Skeletal muscle tissue (tissue), 3 donors: ENCODE measurements at regions not wholly inside any gene's neighbourhood (a gene's known extent, or its start where the extent isn't known, plus 50 kb on each side); places are given as distances from the start of the nearest gene placed in this dataset.
A peak's percentile ranks its signal among the peaks of the same experiment; 100 is the strongest.

ENCODE experiments used
- H3K27ac ChIP-seq: one replicate; pipeline ENCODE4 v1.7.0; 2013; ENCODE audit warnings: mild to moderate bottlenecking, low read depth, low read length, inconsistent platforms
- H3K27me3 ChIP-seq, 3 donors: one replicate each; pipeline ENCODE4 v1.7.0; 2013; ENCODE audit warnings: low read length in 3 of 3; ENCODE audit not compliant: control insufficient read depth in 3 of 3, insufficient read depth in 3 of 3
- H3K36me3 ChIP-seq, 3 donors: one replicate each; pipeline ENCODE4 v1.7.0; 2013; ENCODE audit warnings: low read length in 3 of 3; ENCODE audit not compliant: control insufficient read depth in 3 of 3, insufficient read depth in 3 of 3
- H3K4me1 ChIP-seq, 3 donors: one replicate each; pipeline ENCODE4 v1.7.0; 2013; ENCODE audit warnings: low read length in 3 of 3, mild to moderate bottlenecking in 3 of 3; ENCODE audit not compliant: control insufficient read depth in 3 of 3, insufficient read depth in 3 of 3
- H3K4me3 ChIP-seq, 3 donors: one replicate each; pipeline ENCODE4 v1.7.0; 2013; ENCODE audit warnings: low read length in 3 of 3
- H3K9ac ChIP-seq, 3 donors: one replicate each; pipeline ENCODE4 v1.7.0; 2013; ENCODE audit warnings: low read length in 3 of 3, mild to moderate bottlenecking in 3 of 3, moderate library complexity in 2 of 3, low read depth in 1 of 3
- H3K9me3 ChIP-seq, 3 donors: one replicate each; pipeline ENCODE4 v1.7.0; 2013; ENCODE audit warnings: low read length in 3 of 3; ENCODE audit not compliant: control insufficient read depth in 3 of 3
- donor health status: Osteomylitis.

DNA sequence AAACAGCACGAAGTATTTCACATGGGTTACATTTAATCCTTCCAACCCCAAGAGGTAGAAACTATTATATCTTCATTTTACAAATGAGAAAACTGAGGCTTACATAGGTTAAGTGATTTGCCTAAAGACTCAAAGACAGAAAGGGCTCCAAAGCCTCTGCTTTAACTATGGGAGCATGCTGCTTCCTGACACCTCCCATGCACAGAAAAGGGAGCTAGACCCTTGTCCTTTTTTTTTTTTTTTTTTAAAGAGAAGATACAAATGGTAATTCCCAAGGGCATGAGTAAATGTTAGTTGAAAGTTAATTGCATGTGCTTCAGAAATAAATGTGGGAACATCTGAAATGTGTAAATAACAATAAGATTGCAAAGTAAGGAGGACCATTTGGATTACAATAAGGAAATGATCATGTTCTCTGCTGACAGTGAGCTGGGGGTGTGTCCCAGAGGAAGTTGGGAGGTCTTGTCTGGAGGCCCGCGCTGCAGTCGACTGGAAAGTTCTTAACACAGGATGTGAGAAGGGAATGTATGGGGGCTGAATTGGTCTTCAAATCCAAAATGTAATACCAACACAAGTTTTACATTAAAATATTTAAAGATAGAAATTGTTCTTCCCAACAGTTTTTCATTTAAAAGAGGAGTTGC lies 500.3 kb downstream of the KLF12 start:
- Histone ChIP-seq H3K9me3 (no peaks in the 10 kb centered on the region), H3K4me3 (no peak overlapping the region), H3K36me3 (no peaks in the 10 kb centered on the region), H3K27me3 (no peaks in the 10 kb centered on the region), H3K27ac (no peak overlapping the region), H3K4me1 (peaks cover 6 to 15% (median 10%) of the 10 kb centered on the region in 3 donors), H3K9ac (no peak overlapping the region)

DNA sequence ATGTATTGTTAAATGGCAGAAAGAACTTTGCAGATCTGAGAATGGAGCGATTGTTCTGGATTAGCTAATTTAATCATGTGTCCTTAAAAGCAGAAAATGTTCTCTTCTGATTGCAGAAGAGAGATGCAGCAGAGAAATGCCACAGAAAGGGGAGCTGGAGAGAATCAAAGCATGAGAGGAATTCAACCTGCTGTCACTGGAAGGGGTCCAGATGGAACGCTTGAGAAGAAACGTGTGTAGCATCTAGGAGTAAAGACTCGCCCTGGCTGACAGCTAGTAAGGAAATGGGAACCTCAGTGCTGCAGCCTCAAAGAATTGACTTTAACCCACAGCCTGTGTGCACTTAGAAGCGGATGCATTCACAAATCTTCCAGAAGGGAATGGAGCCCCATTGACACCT lies 502.8 kb downstream of the KLF12 start:
- H3K9ac ChIP-seq, result no peak overlapping the region
- H3K27ac ChIP-seq, result no peak overlapping the region
- H3K27me3 ChIP-seq, result no peaks in the 10 kb centered on the region
- H3K36me3 ChIP-seq, result no peaks in the 10 kb centered on the region
- H3K4me3 ChIP-seq, result no peak overlapping the region
- H3K4me1 ChIP-seq, result peaks cover 6 to 15% (median 10%) of the 10 kb centered on the region in 3 donors
- no peaks in the 10 kb centered on the region for H3K9me3 ChIP-seq

DNA sequence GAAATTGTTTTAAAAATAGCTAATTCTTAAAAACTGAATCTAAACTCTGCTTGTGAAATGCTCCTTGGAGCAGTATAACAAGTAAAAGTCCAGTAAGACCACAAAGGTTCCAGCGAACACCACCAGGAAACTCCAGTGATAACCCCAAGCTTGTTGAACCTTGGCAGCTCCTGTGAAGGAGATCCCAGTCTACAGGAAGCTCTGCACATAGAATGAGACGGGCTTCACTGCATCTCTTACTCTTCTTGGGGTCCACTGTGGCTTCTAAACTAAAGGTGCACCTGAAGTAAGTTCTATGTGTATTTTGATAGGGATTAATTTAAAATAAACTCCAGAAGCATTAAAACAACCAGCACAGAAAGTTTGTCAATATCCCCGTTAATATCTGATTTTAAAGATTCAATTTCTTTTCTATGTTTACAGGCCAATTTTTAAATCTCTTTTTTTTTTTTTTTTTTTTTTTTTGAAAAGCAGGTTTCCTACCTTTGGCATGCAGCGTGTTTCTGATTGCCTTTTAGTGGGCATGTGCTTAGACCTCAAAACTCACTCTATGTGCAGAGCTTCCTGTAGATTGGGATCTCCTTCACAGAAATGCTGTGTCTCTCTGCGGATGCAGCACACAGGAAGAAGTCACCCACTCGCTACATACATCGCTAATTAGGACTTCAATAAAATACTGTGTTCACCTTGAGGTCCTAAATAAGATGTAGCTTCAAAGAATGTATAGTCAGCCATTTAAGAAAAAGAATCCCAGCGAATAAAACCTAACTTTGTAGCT lies 508.5 kb downstream of the KLF12 start:
- Histone ChIP-seq H3K27ac (no peak overlapping the region), H3K4me3 (no peak overlapping the region), H3K4me1 (no peaks in the 10 kb centered on the region), H3K9me3 (no peaks in the 10 kb centered on the region), H3K27me3 (no peaks in the 10 kb centered on the region), H3K36me3 (no peaks in the 10 kb centered on the region), H3K9ac (no peak overlapping the region)

DNA sequence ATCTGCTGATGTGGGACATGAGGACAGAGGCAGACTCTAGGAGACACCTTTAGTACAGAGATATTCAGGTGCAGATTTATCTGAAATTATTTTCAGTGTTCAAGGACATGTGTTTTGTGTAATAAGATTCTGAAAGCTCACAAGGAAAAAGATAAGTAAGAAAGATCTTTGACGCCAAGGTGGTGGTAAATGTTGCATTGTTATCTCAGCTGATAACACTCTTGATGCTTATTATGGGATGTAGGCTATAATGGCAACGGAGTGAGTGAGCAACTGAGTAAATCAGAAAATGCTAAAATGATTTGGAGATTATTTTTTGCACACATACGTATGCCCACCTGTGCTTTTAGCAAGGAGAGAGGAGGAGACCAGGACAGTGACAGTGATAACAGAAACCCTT lies 510.9 kb downstream of the KLF12 start:
- H3K27ac ChIP-seq, result no peak overlapping the region
- H3K4me3 ChIP-seq, result no peak overlapping the region
- H3K27me3 ChIP-seq, result no peaks in the 10 kb centered on the region
- H3K9me3 ChIP-seq, result no peaks in the 10 kb centered on the region
- no peaks in the 10 kb centered on the region for H3K36me3 ChIP-seq
- H3K9ac ChIP-seq, result no peak overlapping the region
- no peaks in the 10 kb centered on the region for H3K4me1 ChIP-seq

DNA sequence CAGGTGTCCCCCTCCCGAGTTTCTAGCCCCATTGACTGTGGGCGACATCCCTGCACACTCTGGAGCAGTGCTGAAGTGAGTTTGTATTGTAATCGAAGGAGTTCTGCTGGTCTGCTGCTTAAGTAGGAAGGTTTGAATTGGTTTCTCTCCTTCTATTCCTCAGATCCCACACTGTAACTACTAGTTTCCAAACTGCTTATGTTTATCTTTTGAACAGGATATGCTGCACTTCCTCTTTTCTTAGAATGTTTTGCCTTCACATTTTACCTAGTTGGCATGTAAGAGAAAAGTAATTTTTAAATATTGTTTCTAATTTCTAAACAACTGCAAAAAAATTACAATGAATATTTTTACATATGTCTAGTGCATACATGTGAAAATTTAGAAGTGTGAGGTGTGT lies 511.8 kb downstream of the KLF12 start:
- Histone ChIP-seq H3K36me3 (no peaks in the 10 kb centered on the region), H3K9ac (no peak overlapping the region), H3K27me3 (no peaks in the 10 kb centered on the region), H3K9me3 (no peaks in the 10 kb centered on the region), H3K4me3 (no peak overlapping the region), H3K27ac (no peak overlapping the region), H3K4me1 (no peaks in the 10 kb centered on the region)

DNA sequence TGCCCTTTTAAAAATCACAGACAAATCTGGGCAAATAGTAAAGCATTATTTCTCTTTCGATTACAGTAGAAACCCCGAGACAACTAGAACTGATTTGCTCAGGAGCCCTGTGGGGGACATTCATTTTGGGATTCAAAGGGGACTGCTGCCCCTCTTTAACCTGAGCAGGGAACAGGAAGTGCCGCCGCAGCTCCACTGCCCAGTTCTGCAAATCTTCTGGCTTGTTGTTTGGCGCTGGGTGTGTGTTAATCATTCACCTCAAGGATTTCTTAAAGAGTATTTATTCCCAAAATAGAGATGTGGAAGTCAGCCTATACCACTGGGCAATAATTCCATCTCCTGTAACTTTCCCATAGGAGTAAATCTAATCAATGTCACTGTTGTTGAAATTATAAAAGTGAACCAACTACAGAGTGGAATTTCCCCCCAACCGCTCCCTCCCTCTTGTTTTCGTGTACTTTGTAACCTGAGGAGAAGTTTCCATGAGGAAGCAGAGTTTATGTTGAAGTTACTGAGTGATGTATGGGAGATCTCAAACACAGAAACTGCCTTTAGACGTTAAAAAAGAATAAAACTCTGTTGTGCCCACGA lies 515.8 kb downstream of the KLF12 start:
- peaks cover 0 to 2% (median 0%) of the 10 kb centered on the region in 3 donors for H3K9me3 ChIP-seq
- H3K4me3 ChIP-seq, result no peak overlapping the region
- H3K4me1 ChIP-seq, result no peaks in the 10 kb centered on the region
- no peak overlapping the region for H3K27ac ChIP-seq
- peak overlapping the region in 1 of 3 donors; percentile 40 for H3K9ac ChIP-seq
- H3K27me3 ChIP-seq, result no peaks in the 10 kb centered on the region
- no peaks in the 10 kb centered on the region for H3K36me3 ChIP-seq

DNA sequence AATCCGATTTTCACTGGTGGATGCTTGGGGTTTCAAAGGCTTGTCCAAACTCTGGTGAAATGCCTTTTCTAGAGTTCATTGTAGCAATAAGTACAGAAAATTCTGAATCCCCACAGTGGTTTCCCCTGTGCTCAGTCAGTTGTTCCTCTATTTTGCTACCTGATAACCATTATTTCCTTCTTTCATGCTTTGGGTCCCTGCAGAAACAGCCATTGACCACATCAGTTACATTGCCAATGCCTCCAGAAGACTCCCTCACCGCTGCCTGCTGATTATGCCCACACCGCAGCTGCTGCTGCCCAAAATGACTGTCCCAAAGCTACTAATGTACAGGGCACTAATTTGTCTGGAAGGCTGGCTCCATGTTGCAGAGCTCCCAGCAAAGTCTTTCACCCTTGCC lies 517.3 kb downstream of the KLF12 start:
- H3K27me3 ChIP-seq, result no peaks in the 10 kb centered on the region
- no peak overlapping the region for H3K9ac ChIP-seq
- no peak overlapping the region for H3K4me3 ChIP-seq
- no peaks in the 10 kb centered on the region for H3K36me3 ChIP-seq
- H3K27ac ChIP-seq, result no peak overlapping the region
- peaks cover 0 to 3% (median 0%) of the 10 kb centered on the region in 3 donors for H3K9me3 ChIP-seq
- H3K4me1 ChIP-seq, result no peaks in the 10 kb centered on the region

DNA sequence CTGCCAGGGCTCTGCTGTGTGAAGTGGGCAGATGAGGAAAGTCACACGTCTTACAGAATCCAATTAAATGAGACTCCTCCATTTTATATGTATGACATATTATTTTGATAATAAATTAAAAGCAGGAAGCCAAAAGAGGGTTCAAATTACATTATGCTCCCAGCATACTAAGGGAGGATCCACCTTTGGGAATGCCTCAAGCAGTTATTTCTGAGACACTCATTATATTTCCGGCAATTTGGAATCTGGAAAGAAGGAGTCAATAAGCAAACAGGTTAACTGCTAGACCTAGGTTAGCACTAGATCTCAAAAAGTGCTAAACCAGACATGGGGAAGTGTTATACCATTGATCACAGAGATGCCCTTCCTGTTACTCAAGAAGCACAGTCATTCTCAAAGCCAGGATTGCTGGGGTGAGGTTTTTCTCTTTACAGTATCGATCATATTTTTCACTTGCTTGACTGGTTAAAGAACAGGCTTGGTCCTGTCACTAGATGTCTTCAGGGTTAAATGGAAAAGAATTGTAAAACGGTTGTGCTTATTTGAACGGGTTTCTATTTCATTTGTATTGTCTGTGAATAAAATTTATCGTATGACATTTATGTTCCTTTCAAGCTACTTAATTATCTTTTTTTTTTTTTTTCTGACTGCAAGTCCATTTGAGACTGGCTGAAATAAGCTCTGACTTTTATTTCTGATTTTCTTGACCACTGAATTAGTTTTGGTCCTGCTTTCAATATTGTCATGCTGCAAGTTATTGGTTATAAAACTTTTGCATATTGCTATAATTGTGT lies 523.2 kb downstream of the KLF12 start:
- no peaks in the 10 kb centered on the region for H3K27me3 ChIP-seq
- H3K36me3 ChIP-seq, result no peaks in the 10 kb centered on the region
- no peak overlapping the region for H3K4me3 ChIP-seq
- H3K27ac ChIP-seq, result no peak overlapping the region
- peaks cover 0 to 3% (median 0%) of the 10 kb centered on the region in 3 donors for H3K9me3 ChIP-seq
- no peak overlapping the region for H3K9ac ChIP-seq
- no peaks in the 10 kb centered on the region for H3K4me1 ChIP-seq

DNA sequence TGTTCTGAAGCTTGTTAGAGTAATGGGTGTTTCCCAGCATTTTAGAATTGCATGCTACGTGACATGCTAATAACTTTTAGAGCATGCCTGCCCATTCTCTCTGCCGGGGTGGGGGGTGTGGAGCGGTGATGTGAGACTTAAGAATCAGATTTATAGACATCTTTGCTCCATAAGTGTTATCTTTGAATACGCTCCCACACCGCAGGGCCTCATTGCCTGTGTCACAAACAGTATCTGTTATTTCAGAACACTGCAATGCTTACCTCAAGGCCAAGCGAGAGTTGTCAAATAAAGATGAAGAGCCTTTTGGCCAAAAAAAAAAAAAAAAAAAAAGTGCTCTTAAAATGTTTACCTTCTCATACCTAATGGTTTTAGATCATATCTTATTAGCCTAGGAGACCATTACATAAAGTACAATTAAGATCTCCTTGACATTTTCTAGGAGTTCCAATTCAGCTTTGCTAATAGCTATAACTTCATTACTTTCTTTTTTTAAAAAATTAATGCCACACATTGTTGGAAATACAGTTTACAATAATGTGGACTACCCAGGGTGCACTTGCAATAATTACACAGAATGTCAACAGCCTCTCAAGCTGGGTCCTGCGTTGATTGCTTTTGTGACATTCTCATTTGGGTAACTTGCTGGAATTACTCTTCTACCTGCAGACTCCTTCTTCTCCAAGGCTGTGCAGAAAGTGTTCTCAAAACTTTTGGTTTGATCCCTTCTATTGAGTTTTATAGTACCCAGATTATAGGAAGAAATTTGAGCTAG lies 525.3 kb downstream of the KLF12 start:
- H3K9ac ChIP-seq, result no peak overlapping the region
- H3K36me3 ChIP-seq, result no peaks in the 10 kb centered on the region
- H3K27me3 ChIP-seq, result no peaks in the 10 kb centered on the region
- H3K4me1 ChIP-seq, result no peaks in the 10 kb centered on the region
- H3K9me3 ChIP-seq, result peaks cover 0 to 3% (median 0%) of the 10 kb centered on the region in 3 donors
- H3K27ac ChIP-seq, result no peak overlapping the region
- no peak overlapping the region for H3K4me3 ChIP-seq
